WTC11 (cell line): ENCODE measurements at regions not wholly inside any gene's neighbourhood (a gene's known extent, or its start where the extent isn't known, plus 50 kb on each side); places are given as distances from the start of the nearest gene placed in this dataset.

Experiments used
- ATAC-seq: fragments of 200-7000 bp; cut with Tn5 transposase; 2 replicates; pipeline ENCODE4 v1.10.0; 2021; ENCODE audit warnings: mild to moderate bottlenecking, moderate library complexity
- CTCF ChIA-PET: fragments of 300-600 bp; sonication (Branson Sonifier 250); formaldehyde crosslinking; loops from one replicate; lab custom pipeline; 2021; ENCODE audit warnings: antibody characterized with exemption; lab: Charles Lee
- POLR2A ChIA-PET: fragments of 350-600 bp; sonication (Branson Sonifier 250); formaldehyde crosslinking; loops from one replicate; lab custom pipeline; 2021; ENCODE audit warnings: antibody characterized with exemption; lab: Charles Lee
- DNase-seq: peaks from one replicate; pipeline ENCODE4 v3.0.0; 2021; ENCODE audit warnings: low spot score
- H3K27ac Mint-ChIP-seq: 2 replicates; pipeline ENCODE4 v1.8.0; 2021; ENCODE audit warnings: mixed read lengths
- H3K27me3 Mint-ChIP-seq: 2 replicates; pipeline ENCODE4 v1.8.0; 2021; ENCODE audit warnings: low read depth, mild to moderate bottlenecking, moderate library complexity, mixed read lengths
- H3K36me3 Mint-ChIP-seq: 2 replicates; pipeline ENCODE4 v1.8.0; 2021; ENCODE audit warnings: mixed read lengths
- H3K4me1 Mint-ChIP-seq: 2 replicates; pipeline ENCODE4 v1.8.0; 2022; ENCODE audit warnings: mixed read lengths
- H3K4me3 Mint-ChIP-seq: 2 replicates; pipeline ENCODE4 v1.8.0; 2021; ENCODE audit warnings: mild to moderate bottlenecking, moderate library complexity, mixed read lengths
- H3K9me3 Mint-ChIP-seq: 2 replicates; pipeline ENCODE4 v1.8.0; 2021; ENCODE audit warnings: mixed read lengths
- EMX1 ChIP-seq: fragments of 250-450 bp; sonication (Bioruptor Pico); IDR thresholded peaks from 2 replicates; pipeline ENCODE4 v1.8.0; 2021; ENCODE audit warnings: mild to moderate bottlenecking
- ETV6 ChIP-seq: sonication (generic); formaldehyde crosslinking; IDR thresholded peaks from 2 replicates; pipeline ENCODE4 v1.8.1; 2022; ENCODE audit warnings: mild to moderate bottlenecking, missing genetic modification reagents
- FOXP1 ChIP-seq: sonication (generic); formaldehyde crosslinking; IDR thresholded peaks from 2 replicates; pipeline ENCODE4 v1.8.0; 2022; ENCODE audit warnings: missing genetic modification reagents, mild to moderate bottlenecking, moderate library complexity, borderline replicate concordance
- GTF2I ChIP-seq: fragments of 250-450 bp; sonication (Bioruptor Pico); conservative IDR thresholded peaks from 2 replicates; pipeline ENCODE4 v1.4.0; 2021; ENCODE audit warnings: mild to moderate bottlenecking
- KAT7 ChIP-seq: sonication (generic); formaldehyde crosslinking; IDR thresholded peaks from 2 replicates; pipeline ENCODE4 v1.8.1; 2023; ENCODE audit warnings: missing genetic modification reagents, mild to moderate bottlenecking, borderline replicate concordance
- MXD4 ChIP-seq: fragments of 250-450 bp; sonication (Bioruptor Pico); IDR thresholded peaks from 2 replicates; pipeline ENCODE4 v1.8.0; 2021; ENCODE audit warnings: mild to moderate bottlenecking, moderate library complexity, borderline replicate concordance
- NFYB ChIP-seq: sonication (generic); formaldehyde crosslinking; conservative IDR thresholded peaks from 2 replicates; pipeline ENCODE4 v1.8.0; 2022; ENCODE audit warnings: low read depth, missing genetic modification reagents
- NR3C1 ChIP-seq: sonication (generic); formaldehyde crosslinking; conservative IDR thresholded peaks from 2 replicates; pipeline ENCODE4 v1.8.1; 2023; ENCODE audit warnings: low read depth, mild to moderate bottlenecking, missing genetic modification reagents
- PRRX2 ChIP-seq: fragments of 250-450 bp; sonication (Bioruptor Pico); IDR thresholded peaks from 2 replicates; pipeline ENCODE4 v1.8.0; 2021; ENCODE audit warnings: mild to moderate bottlenecking
- RORB ChIP-seq: fragments of 250-450 bp; sonication (Bioruptor Pico); IDR thresholded peaks from 2 replicates; pipeline ENCODE4 v1.9.0; 2021; ENCODE audit warnings: mild to moderate bottlenecking
- SP1 ChIP-seq: sonication (generic); formaldehyde crosslinking; conservative IDR thresholded peaks from 2 replicates; pipeline ENCODE4 v1.8.1; 2022; ENCODE audit warnings: missing genetic modification reagents
- TCF7 ChIP-seq: sonication (generic); formaldehyde crosslinking; IDR thresholded peaks from 2 replicates; pipeline ENCODE4 v1.8.0; 2022; ENCODE audit warnings: mild to moderate bottlenecking, low read depth, missing genetic modification reagents, moderate library complexity
- ZBTB21 ChIP-seq: sonication (generic); formaldehyde crosslinking; IDR thresholded peaks from 2 replicates; pipeline ENCODE4 v1.8.1; 2023; ENCODE audit warnings: mild to moderate bottlenecking, missing genetic modification reagents, borderline replicate concordance
- ZNF232 ChIP-seq: sonication (generic); formaldehyde crosslinking; IDR thresholded peaks from 2 replicates; pipeline ENCODE4 v1.8.0; 2022; ENCODE audit warnings: mild to moderate bottlenecking, missing genetic modification reagents
- ZNF317 ChIP-seq: sonication (generic); formaldehyde crosslinking; IDR thresholded peaks from 2 replicates; pipeline ENCODE4 v1.8.1; 2023; ENCODE audit warnings: low read depth, mild to moderate bottlenecking, moderate library complexity, missing genetic modification reagents, borderline replicate concordance
- ZNF416 ChIP-seq: fragments of 250-450 bp; sonication (Bioruptor Pico); IDR thresholded peaks from 2 replicates; pipeline ENCODE4 v1.9.0; 2021; ENCODE audit warnings: mild to moderate bottlenecking, inconsistent platforms
- TF ChIP-seq, protein P1 (sequence below): sonication (generic); formaldehyde crosslinking; IDR thresholded peaks from 2 replicates; pipeline ENCODE4 v1.8.1; 2022; ENCODE audit warnings: mild to moderate bottlenecking, missing genetic modification reagents, moderate library complexity, borderline replicate concordance
- TF ChIP-seq, protein P2 (sequence below): sonication (generic); formaldehyde crosslinking; IDR thresholded peaks from 2 replicates; pipeline ENCODE4 v1.8.0; 2022; ENCODE audit warnings: mild to moderate bottlenecking, missing genetic modification reagents
- TF ChIP-seq, protein P3 (sequence below): sonication (generic); formaldehyde crosslinking; IDR thresholded peaks from 2 replicates; pipeline ENCODE4 v1.8.1; 2022; ENCODE audit warnings: mild to moderate bottlenecking, moderate library complexity, missing genetic modification reagents
- TF ChIP-seq, protein P4 (sequence below): fragments of 250-450 bp; sonication (Bioruptor Pico); IDR thresholded peaks from 2 replicates; pipeline ENCODE4 v1.9.0; 2021; ENCODE audit warnings: mild to moderate bottlenecking
- TF ChIP-seq, protein P5 (sequence below): sonication (generic); formaldehyde crosslinking; conservative IDR thresholded peaks from 2 replicates; pipeline ENCODE4 v1.8.1; 2023; ENCODE audit warnings: mild to moderate bottlenecking, low read depth, missing genetic modification reagents, moderate library complexity
- TF ChIP-seq, protein P6 (sequence below): sonication (generic); formaldehyde crosslinking; IDR thresholded peaks from 2 replicates; pipeline ENCODE4 v1.8.0; 2022; ENCODE audit warnings: mild to moderate bottlenecking, missing genetic modification reagents

DNA sequence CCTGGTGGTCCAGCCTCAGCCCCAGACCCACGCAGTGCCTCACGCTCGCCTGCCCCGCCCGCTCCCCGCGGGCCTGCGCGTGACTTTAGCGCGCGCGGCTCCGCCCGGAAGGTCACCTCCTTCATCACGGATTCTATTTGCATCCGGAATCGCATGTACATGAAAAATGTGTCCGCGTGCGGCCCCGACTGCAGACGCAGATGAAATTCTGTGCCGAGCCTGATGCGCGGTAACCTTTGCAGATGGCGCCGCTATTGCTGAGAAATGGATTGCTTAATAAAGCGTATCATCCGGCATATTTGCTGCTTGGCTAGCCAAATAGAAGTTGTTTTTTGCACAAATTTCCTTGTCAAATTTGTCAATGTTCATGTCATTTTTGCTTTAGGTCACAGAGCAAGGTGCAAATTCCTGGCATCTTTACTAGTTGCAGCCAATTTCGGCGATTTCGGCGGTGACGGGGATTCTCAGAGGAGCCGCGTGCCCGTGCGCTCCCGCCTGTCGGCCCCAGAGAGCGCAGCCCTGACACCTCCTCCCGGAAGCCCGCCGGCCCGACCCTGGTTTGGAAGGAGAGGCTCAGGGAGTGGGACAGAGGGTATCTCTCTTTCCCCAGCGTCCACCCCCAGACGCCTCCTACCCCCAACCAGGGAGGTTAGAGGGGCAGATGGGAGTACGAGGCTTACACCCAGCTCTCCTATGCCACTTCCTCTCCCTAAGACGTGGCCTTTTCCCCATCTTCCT lies 85.9 kb upstream of the PAX2 start:
- ChIA-PET POLR2A (no interaction called here), CTCF (no interaction called here)
- peak; percentile 44 for DNase-seq
- peak; percentile 12 for ATAC-seq
- H3K4me1 Mint-ChIP-seq, result peaks cover 46% of the 10 kb centered on the region
- H3K27me3 Mint-ChIP-seq, result peaks cover 78% of the 10 kb centered on the region
- no peaks in the 10 kb centered on the region for H3K36me3 Mint-ChIP-seq
- TF ChIP-seq, protein P1, sequence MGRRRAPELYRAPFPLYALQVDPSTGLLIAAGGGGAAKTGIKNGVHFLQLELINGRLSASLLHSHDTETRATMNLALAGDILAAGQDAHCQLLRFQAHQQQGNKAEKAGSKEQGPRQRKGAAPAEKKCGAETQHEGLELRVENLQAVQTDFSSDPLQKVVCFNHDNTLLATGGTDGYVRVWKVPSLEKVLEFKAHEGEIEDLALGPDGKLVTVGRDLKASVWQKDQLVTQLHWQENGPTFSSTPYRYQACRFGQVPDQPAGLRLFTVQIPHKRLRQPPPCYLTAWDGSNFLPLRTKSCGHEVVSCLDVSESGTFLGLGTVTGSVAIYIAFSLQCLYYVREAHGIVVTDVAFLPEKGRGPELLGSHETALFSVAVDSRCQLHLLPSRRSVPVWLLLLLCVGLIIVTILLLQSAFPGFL, result no peak
- TF ChIP-seq, protein P2, sequence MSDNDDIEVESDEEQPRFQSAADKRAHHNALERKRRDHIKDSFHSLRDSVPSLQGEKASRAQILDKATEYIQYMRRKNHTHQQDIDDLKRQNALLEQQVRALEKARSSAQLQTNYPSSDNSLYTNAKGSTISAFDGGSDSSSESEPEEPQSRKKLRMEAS (CRISPR knock-in tag), result peak; percentile 31; the same call in 1 of the 2 replicates
- no peak overlapping the region for H3K27ac Mint-ChIP-seq
- no peaks in the 10 kb centered on the region for H3K9me3 Mint-ChIP-seq
- H3K4me3 Mint-ChIP-seq, result peak overlapping the region; percentile 54

DNA sequence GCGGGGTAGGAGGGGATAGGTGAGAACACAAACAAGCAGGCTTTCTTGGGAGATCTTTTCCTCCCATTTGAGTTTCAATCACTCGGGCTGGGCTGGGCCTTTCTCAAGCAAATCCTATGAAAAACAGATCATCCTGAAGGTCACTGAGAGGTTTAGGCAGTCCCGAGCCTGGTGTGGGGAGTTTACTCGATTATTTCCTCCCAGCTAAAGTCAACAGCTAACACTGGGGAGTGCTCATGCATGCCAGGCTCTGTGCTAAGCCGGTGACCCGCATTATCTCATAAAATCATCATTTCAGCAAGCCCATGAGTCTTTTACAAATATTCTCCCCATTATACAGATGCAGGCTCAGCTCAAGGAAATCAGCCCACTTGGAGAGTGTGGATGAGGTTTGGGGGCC lies 85.0 kb upstream of the PAX2 start:
- TF ChIP-seq RORB (CRISPR knock-in tag), result no peak
- Mint-ChIP-seq H3K4me1 (peaks cover 44% of the 10 kb centered on the region), H3K27ac (no peak overlapping the region), H3K36me3 (no peaks in the 10 kb centered on the region), H3K9me3 (no peaks in the 10 kb centered on the region), H3K4me3 (no peak overlapping the region), H3K27me3 (peaks cover 72% of the 10 kb centered on the region)
- no peak for ATAC-seq
- CTCF ChIA-PET, result no interaction called here
- POLR2A ChIA-PET, result no interaction called here
- no peak for DNase-seq

DNA sequence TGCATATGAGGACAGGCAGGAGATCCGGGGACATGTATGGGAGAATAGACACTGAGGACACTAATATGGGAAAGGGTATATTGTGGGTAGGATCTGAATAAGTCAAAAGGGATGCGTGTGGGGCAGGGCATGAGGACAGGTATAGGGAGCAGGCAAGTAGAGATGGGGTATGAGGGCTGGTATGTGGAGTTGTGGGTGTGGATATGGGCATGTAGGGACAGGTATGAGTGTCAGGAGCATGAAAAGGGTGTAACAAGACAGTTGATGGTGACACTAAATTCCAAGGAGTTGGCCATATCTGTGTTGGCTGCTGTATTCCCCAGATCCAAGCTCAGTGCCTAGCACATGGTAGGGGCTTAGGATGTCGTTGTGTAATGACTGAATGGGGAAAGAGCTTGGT lies 84.4 kb upstream of the PAX2 start:
- no peak for ATAC-seq
- CTCF ChIA-PET, result interaction anchor here (0.6 kb wide), 1 partner anchor 21 kb away, joined by 3 read pairs; no protein-coding TSS in a partner anchor
- Mint-ChIP-seq H3K4me1 (peaks cover 38% of the 10 kb centered on the region), H3K27me3 (peaks cover 66% of the 10 kb centered on the region), H3K27ac (no peak overlapping the region), H3K9me3 (no peaks in the 10 kb centered on the region), H3K4me3 (no peak overlapping the region), H3K36me3 (no peaks in the 10 kb centered on the region)
- POLR2A ChIA-PET, result no interaction called here
- no peak for DNase-seq
- TF ChIP-seq ZNF416 (CRISPR knock-in tag), result no peak
- no peak for TF ChIP-seq KAT7
- no peak for TF ChIP-seq TCF7 (CRISPR knock-in tag)
- TF ChIP-seq ZNF232 (CRISPR knock-in tag), result no peak
- TF ChIP-seq, protein P3, sequence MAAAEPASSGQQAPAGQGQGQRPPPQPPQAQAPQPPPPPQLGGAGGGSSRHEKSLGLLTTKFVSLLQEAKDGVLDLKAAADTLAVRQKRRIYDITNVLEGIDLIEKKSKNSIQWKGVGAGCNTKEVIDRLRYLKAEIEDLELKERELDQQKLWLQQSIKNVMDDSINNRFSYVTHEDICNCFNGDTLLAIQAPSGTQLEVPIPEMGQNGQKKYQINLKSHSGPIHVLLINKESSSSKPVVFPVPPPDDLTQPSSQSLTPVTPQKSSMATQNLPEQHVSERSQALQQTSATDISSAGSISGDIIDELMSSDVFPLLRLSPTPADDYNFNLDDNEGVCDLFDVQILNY, result no peak
- no peak for TF ChIP-seq PRRX2
- TF ChIP-seq, protein P4, sequence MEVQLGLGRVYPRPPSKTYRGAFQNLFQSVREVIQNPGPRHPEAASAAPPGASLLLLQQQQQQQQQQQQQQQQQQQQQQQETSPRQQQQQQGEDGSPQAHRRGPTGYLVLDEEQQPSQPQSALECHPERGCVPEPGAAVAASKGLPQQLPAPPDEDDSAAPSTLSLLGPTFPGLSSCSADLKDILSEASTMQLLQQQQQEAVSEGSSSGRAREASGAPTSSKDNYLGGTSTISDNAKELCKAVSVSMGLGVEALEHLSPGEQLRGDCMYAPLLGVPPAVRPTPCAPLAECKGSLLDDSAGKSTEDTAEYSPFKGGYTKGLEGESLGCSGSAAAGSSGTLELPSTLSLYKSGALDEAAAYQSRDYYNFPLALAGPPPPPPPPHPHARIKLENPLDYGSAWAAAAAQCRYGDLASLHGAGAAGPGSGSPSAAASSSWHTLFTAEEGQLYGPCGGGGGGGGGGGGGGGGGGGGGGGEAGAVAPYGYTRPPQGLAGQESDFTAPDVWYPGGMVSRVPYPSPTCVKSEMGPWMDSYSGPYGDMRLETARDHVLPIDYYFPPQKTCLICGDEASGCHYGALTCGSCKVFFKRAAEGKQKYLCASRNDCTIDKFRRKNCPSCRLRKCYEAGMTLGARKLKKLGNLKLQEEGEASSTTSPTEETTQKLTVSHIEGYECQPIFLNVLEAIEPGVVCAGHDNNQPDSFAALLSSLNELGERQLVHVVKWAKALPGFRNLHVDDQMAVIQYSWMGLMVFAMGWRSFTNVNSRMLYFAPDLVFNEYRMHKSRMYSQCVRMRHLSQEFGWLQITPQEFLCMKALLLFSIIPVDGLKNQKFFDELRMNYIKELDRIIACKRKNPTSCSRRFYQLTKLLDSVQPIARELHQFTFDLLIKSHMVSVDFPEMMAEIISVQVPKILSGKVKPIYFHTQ (CRISPR knock-in tag), result no peak
- TF ChIP-seq ETV6 (CRISPR knock-in tag), result no peak
- TF ChIP-seq ZBTB21 (CRISPR knock-in tag), result no peak
- TF ChIP-seq, protein P5, sequence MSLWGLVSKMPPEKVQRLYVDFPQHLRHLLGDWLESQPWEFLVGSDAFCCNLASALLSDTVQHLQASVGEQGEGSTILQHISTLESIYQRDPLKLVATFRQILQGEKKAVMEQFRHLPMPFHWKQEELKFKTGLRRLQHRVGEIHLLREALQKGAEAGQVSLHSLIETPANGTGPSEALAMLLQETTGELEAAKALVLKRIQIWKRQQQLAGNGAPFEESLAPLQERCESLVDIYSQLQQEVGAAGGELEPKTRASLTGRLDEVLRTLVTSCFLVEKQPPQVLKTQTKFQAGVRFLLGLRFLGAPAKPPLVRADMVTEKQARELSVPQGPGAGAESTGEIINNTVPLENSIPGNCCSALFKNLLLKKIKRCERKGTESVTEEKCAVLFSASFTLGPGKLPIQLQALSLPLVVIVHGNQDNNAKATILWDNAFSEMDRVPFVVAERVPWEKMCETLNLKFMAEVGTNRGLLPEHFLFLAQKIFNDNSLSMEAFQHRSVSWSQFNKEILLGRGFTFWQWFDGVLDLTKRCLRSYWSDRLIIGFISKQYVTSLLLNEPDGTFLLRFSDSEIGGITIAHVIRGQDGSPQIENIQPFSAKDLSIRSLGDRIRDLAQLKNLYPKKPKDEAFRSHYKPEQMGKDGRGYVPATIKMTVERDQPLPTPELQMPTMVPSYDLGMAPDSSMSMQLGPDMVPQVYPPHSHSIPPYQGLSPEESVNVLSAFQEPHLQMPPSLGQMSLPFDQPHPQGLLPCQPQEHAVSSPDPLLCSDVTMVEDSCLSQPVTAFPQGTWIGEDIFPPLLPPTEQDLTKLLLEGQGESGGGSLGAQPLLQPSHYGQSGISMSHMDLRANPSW, result no peak
- no peak for TF ChIP-seq FOXP1 (CRISPR knock-in tag)
- TF ChIP-seq, protein P6, sequence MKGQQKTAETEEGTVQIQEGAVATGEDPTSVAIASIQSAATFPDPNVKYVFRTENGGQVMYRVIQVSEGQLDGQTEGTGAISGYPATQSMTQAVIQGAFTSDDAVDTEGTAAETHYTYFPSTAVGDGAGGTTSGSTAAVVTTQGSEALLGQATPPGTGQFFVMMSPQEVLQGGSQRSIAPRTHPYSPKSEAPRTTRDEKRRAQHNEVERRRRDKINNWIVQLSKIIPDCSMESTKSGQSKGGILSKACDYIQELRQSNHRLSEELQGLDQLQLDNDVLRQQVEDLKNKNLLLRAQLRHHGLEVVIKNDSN (CRISPR knock-in tag), result no peak
- TF ChIP-seq ZNF317 (CRISPR knock-in tag), result no peak
- no peak for TF ChIP-seq EMX1 (CRISPR knock-in tag)
- no peak for TF ChIP-seq SP1
- no peak for TF ChIP-seq MXD4 (CRISPR knock-in tag)
- no peak for TF ChIP-seq NFYB (CRISPR knock-in tag)
- no peak for TF ChIP-seq GTF2I (CRISPR knock-in tag)
- TF ChIP-seq NR3C1 (CRISPR knock-in tag), result no peak
